GM18505 (cell line): ENCODE measurements at regions not wholly inside any gene's neighbourhood (a gene's known extent, or its start where the extent isn't known, plus 50 kb on each side); places are given as distances from the start of the nearest gene placed in this dataset.

Source experiments
- ATAC-seq: cut with Tn5 transposase; IDR thresholded peaks from one replicate; pipeline ENCODE4 v1.9.1; 2021; ENCODE audit not compliant: unreplicated experiment
- POLR2A ChIP-seq: IDR thresholded peaks from 4 replicates; pipeline ENCODE4 v1.6.1; 2011; ENCODE audit warnings: borderline replicate concordance; ENCODE audit not compliant: insufficient read depth, insufficient read length; ENCODE audit errors: extremely low read depth

DNA sequence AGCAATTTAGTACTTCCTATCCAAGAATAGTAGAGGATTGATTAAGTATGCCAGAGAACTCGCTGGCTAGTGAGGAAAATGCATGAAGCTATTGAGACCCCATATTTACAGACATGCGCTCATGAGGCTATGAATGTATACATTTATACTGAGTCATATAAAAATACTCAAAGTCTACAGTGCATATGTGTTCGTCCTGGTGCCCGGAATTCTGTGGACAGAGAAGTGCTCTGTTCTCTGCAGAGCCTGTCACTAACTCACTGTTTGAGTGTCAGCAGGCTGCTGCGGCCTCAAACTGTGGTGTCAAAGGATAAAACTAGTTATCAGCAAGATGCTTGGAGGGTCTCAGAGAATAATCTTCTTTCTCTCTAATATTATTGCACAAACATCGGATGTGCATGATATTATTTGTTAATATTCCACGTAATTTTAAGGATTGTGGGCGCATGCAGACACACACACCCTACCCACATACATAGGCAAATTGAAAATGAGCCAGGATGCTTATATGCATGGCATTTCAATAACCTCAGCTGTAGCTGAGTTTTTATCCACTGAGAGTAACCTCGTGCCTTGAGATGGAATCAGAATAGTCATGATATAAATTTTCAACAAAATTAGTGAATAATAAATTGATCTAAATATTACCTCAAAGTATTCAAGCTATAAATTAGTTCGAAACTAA lies 50.0 kb upstream of the TSC22D2 start:
- no peak for TF ChIP-seq POLR2A
- no peak for ATAC-seq

DNA sequence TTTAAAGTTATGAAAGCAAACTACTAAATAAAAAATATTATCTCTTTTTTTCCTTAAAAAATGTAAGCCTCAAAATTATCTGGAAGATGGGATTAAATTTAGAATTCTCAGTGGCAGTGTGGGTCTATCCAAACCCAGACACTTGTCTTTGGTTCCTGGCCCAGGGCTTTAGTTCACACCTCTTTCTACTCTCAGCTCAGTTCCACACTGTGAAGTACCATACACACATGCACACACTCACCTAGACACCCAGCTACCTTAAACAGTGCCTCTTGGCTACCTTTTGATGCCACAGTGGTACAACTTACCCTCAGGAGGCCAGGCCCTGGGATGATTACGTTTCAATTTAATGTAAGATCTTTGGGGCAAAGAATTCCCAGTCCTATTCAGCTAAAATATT lies 51.0 kb upstream of the TSC22D2 start:
- no peak for ATAC-seq
- no peak for TF ChIP-seq POLR2A

DNA sequence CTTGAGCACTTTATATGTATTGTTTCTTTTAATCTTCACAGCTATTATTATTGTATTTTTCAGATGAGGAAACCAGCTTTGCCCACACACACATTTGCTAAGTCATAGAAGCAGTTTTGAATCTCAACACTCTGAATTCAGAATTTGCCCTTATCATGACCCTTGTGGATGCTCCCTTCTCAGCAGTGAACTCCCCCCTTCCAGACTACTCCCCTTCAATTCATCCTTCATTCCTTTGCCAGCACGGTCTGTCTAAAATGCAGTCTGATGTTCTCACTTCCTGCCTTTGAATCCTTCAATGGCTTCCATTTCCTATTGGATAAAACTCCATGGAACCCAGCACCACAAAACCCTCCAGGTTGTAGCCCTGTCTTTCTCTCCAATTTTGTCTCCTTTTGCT lies 52.5 kb upstream of the TSC22D2 start:
- TF ChIP-seq POLR2A: no peak

DNA sequence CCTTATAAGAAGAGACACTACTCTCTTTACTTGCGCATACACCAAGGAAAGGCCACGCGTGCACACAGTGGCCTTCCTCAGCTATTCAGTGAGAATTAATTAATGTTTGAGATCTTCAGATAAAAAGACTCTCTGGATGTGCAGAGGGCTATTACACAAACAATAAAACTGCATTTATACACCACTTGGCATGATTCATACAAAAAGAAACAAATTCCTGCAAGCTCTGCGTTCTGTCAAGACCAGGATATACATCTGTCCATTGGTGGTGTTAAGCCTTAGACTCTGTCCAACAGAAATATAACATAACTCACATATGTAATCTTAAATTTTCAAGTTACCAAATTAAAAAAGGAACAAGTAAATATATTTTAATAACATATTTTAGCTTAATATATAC lies 55.2 kb upstream of the TSC22D2 start:
- no peak for TF ChIP-seq POLR2A
- ATAC-seq: no peak

More for the DNA sequence above, 52.5 kb upstream of the TSC22D2 start:
- no peak for ATAC-seq

DNA sequence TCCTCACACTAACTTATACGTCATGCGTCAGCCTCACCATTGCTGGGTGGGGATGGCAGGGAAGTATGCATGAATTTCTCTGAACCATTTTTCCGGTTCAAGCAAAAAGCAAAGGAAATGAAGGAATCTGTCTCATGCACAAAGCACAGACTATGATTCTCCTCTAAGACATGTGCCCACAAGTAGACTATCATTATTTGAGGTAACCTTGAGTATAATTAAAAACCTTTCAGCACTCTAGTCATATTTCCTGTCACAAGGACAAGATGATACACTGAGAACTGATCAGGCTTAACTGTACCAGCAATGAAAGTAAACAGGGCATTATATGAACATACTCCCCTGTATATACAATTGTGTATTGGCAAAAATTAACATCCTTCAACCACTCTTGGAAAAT lies 56.7 kb upstream of the TSC22D2 start:
- ATAC-seq: no peak
- TF ChIP-seq POLR2A: no peak

DNA sequence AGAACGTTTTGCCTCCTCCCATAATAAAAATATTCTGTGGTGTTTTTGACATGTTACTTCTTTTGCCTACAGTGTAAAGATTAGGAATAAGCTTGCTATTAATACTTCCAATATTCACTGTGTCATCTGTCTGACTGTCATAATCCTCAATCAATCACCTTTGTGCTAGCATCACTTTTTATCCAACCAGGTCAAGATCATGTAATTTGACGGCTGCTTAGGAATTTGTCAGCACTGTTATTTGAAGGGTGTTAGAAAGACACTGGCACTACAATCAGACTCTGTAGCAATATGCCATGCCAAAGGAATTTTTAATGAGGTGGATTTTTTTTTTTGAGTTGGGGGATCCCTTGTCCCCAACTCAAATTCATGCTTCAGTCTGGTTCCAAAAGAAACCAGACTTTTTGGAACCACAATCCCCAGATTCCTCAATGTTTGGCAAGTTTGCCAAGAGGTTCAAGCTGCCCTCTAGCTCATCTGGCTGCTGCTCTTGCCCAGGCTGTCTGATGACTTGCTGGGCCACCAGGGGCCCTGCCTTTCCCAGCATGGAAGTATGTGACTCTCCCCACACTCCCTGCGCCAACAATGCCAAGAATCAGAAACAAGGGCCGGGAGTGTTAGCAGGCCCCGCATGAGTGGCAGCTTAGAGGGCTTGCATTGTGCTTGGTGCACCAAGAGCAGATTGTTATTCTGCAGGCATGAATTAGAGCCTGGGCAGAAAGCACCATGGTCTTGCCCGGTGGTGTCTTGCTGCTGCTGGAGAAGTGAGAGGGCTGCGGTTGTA lies 58.6 kb upstream of the TSC22D2 start:
- ATAC-seq: no peak
- TF ChIP-seq POLR2A: no peak

DNA sequence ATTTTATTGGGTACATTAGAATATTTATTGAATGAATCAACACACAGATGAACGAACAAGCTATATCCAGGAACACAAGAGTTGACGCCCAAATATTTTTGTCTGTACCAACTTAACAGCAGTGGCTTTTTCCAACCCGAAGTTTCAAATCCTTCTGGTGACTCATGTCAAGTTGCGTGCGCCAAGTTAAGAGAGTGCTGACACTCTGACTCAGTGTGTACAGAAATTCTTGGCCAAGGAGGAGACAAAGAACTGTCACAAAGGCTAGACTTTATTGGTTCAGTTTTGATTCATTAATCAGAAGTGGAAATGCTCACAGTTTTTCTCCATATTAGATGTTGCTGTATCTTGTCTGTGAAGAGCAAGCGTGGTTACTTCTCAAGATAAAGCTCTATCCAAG lies 59.6 kb upstream of the TSC22D2 start:
- ATAC-seq: no peak

DNA sequence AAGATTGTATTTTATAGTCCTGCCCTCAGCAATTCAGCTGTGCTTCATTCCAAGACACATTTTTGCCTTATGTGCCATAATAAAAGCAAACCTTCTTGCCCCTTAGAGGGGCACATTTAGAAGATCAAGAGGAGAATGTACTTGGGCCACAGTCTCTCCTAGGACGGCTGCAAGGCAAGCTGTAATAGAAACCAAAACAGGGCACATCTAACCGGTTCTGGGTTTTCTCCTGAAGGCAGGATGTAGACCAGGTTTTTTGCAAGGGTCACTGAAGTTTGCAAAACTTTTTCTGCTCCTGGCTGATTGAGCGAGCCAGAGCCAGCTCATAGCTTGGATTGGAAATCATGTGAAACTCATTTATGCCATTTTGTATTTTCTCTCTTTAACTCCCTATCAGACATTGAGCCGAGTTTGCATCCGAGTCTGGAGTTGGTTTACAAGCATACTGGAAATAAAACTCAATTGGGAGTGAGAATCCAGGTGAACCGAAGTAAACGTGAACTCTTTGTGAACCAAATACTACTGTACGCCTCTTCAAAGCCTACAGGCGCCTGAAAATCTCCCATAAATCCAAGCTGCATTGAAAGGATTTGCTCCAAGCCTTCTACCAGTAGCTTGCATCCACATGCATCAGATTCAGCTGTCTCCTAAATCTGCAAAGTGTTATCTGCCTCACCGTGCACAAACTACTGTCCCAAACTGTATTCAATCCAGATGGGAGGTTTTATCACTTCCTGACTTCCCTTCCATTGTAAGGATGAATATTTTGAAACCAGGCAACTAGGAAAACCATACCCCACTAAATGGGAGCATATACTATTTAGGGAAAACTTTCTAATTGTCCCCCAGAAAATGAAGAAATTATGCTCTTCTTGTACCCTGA lies 60.9 kb upstream of the TSC22D2 start:
- TF ChIP-seq POLR2A: no peak
- ATAC-seq: no peak

More for the DNA sequence above, 59.6 kb upstream of the TSC22D2 start:
- TF ChIP-seq POLR2A: no peak

DNA sequence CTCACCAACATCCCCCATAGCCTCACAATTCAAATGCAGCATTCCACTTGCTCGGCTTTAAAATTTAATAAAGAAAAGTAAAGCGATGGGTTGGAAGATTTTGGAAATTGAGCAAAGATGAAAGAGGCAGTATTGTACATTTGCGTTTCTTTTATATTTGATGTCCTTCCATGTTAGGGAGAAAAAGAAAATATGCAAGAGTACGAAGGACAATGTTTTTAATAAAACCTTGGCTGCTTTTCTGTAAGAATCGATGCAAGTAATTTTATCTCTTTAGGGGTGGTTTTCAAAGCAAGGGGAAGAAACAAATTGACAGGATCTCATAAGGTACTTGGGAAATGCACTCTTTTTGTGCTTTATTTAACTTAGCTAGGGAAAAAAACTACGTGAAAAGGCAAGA lies 61.8 kb upstream of the TSC22D2 start:
- TF ChIP-seq POLR2A: no peak
- ATAC-seq: no peak

DNA sequence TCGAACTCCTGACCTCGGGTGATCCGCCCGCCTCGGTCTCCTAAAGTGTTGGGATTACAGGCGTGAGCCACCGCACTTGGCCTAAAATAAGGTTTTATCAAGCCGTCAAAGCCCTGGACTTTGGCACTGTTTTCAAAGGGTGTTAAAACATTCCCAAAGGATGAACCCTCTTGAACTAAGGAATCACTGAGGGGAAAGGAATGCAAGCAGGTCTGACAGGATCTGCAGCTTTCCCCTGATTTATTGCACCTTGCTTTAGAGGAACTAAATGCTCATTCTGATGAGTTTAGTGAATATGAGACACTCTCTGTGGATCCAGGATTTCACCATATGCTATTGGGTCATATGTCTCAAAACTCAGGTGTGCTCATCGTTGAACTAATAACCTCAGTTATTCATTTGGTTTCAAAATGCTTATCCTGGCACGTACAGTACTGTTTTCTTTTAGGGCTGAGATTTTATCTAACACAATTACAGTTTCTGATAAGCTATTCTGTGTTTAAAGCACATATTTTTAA lies 63.0 kb upstream of the TSC22D2 start:
- ATAC-seq: no peak
- TF ChIP-seq POLR2A: no peak

DNA sequence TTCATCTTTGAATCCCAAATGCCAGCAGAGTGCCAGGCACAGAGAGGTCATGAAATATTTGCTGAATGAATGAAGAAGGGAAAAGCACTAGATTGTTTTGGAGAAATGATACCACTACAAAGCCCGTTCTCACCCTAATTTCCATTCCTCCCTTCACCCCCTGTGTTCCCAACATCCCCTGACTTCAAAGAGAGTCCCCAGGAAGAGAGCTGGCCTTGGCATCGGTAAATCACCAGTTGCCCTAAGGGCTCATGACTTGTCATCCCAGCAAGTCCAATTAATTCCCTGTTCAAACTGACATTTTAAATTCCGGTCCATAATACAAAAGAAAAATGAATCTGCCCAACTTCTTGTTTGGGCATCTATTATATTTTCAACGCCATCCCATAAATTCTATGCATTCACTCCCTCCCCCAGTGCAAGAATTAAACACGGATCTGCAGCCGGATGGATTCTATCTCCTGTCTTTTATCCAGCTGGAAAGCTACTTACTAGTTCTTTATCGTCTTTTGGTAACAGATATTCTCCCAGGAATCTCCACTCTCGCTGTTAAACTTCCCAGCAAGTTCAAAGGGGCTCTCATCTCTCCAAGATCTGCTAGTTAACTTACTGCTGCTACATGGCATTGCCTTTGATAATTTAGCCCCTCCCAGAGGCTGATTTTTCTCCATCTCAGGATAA lies 63.9 kb upstream of the TSC22D2 start:
- no peak for ATAC-seq
- TF ChIP-seq POLR2A: no peak

DNA sequence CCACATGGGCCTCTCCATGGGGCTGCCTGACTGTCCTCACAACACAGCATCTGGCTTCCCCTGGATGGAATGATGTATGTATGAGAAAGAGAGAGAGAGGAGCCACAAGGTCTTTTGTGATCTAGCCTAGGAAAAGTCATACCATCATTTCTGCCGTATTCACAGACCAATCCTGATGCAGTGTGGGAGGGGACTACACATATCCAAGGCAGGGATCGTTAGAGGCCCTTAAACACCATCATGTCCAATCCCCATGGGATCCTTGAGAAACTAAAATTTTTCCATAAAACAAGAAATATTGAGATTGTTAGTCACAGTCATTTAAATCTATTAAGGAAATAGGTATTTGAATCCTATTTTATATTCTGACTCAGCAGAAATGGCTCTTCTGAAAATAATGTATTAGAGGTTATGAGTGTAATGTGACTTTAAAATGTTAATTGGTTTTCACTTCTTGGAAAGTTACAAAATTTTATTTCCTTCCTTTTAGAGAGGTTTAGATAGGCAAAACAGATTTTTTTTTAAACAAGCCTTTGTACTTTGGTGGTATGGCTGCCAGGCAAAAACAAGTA lies 65.1 kb upstream of the TSC22D2 start:
- TF ChIP-seq POLR2A: no peak
- ATAC-seq: no peak
